ENCODE measurements at regions not wholly inside any gene's neighbourhood (a gene's known extent, or its start where the extent isn't known, plus 50 kb on each side); places are given as distances from the start of the nearest gene placed in this dataset.

DNA sequence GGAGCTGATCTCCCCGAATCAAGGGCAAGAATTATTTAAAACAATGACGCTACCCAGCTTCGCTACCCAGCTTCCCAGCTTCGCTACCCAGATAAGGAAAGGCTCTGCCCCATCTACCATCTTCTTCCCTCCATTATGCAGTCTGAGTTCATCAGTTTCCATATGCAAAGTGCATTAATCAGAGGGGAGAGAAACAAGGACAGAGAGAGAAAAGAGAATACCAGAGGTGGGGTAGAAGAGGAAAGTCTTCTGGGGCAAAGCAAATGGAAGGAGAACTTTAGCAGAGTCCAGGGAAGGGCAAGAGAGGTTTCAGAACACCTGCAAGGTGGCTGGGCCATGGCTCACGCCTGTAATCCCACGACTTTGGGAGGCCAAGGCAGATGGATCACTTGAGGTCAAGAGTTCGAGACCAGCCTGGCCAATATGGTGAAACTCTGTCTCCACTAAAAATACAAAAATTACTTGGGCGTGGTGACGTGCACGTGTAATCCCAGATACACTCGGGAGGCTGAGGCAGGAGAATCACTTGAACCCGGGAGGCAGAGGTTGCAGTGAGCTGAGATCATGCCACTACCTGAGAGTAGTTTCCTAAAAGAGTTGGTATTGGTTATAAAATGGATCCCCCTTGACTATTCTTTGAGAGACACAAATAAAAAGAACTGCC lies 70.4 kb upstream of the SPATA12 start:
- no peaks in the 10 kb centered on the region for H3K9me3 ChIP-seq
- no peak overlapping the region for H3K4me3 ChIP-seq
- ATAC-seq (no peak), DNase-seq (peak in 1 of 3 donors; percentile 34)
- no peaks in the 10 kb centered on the region for H3K36me3 ChIP-seq (ENCODE audit: low read depth)
- intact Hi-C loops (cut with DNase I, micrococcal nuclease): loop anchor here (5.0 to 10.0 kb wide), 2 partner anchors 185 to 288 kb away; partner anchors contain the start of gene ARHGEF3 (in 2 of the 2)
- TF ChIP-seq, protein P1, sequence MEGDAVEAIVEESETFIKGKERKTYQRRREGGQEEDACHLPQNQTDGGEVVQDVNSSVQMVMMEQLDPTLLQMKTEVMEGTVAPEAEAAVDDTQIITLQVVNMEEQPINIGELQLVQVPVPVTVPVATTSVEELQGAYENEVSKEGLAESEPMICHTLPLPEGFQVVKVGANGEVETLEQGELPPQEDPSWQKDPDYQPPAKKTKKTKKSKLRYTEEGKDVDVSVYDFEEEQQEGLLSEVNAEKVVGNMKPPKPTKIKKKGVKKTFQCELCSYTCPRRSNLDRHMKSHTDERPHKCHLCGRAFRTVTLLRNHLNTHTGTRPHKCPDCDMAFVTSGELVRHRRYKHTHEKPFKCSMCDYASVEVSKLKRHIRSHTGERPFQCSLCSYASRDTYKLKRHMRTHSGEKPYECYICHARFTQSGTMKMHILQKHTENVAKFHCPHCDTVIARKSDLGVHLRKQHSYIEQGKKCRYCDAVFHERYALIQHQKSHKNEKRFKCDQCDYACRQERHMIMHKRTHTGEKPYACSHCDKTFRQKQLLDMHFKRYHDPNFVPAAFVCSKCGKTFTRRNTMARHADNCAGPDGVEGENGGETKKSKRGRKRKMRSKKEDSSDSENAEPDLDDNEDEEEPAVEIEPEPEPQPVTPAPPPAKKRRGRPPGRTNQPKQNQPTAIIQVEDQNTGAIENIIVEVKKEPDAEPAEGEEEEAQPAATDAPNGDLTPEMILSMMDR (IDR thresholded peaks at IDR 0.05): no peak
- H3K4me1 ChIP-seq (ENCODE audit: low read depth): peaks cover 30% of the 10 kb centered on the region

DNA sequence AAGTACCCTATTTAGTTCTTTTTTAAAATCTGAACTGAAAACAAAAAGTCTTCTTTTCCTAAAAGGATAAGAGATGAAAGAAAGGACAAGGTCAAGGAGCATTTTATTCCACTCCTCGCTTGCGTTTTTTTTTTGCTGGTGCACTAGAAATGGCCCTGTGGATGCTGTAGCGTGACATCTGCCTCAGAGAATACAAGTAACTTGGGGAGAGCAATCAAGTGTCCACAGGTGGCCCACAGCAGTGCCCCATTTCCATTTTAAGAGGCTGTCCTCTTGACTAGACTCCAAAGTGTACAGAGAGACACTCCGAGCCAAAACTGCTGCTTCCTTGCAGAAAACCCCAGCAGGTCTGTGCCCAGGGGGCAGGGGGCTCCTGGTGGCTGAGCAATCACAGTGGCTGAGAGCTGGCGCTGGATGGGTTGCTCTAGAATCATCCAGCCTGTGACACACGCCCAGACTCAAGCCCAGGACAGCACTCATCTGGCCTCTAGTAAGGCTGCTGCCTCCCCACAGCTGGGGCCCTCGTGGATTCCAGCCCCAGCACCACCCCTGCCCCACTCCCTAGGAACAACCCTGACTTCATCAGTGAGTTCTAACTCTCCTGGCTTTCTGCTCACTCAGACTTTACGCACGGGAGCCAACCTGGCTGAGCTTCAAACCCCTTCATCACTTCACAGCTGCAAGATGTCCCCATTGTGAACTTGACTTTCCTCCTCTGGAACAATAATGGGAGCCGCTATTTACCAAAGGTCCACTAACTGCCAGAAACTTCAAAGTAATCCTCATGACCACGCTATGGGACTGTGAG lies 71.1 kb upstream of the SPATA12 start:
- DNase-seq (peak in 2 of 3 donors; percentile 35 to 60), ATAC-seq (peak; percentile 13)
- H3K36me3 ChIP-seq (ENCODE audit: low read depth): no peaks in the 10 kb centered on the region
- no peak overlapping the region for H3K4me3 ChIP-seq
- TF ChIP-seq, protein P1 (IDR thresholded peaks at IDR 0.05): no peak
- peaks cover 30% of the 10 kb centered on the region for H3K4me1 ChIP-seq (ENCODE audit: low read depth)
- intact Hi-C loops (cut with DNase I, micrococcal nuclease): loop anchor here (5.0 to 10.0 kb wide), 2 partner anchors 185 to 287 kb away; partner anchors contain the start of gene ARHGEF3 (in 2 of the 2)
- no peaks in the 10 kb centered on the region for H3K9me3 ChIP-seq

- TF ChIP-seq, protein P1 (IDR thresholded peaks at IDR 0.05): peak; percentile 42
- ATAC-seq (peak; percentile 73), DNase-seq (peak in 2 of 3 donors; percentile 67 to 84)
- intact Hi-C loops (cut with DNase I, micrococcal nuclease): loop anchor here (1.0 to 10.0 kb wide), 3 partner anchors 184 to 286 kb away; partner anchors contain the start of gene ARHGEF3 (in 2 of the 2)
- H3K36me3 ChIP-seq (ENCODE audit: low read depth): no peaks in the 10 kb centered on the region
- H3K4me1 ChIP-seq (ENCODE audit: low read depth): peaks cover 30% of the 10 kb centered on the region
- H3K9me3 ChIP-seq: no peaks in the 10 kb centered on the region
- no peak overlapping the region for H3K4me3 ChIP-seq
Observed at GRCh38 chr3:56988458-56989168, 71.9 kb upstream of the SPATA12 start.

DNA sequence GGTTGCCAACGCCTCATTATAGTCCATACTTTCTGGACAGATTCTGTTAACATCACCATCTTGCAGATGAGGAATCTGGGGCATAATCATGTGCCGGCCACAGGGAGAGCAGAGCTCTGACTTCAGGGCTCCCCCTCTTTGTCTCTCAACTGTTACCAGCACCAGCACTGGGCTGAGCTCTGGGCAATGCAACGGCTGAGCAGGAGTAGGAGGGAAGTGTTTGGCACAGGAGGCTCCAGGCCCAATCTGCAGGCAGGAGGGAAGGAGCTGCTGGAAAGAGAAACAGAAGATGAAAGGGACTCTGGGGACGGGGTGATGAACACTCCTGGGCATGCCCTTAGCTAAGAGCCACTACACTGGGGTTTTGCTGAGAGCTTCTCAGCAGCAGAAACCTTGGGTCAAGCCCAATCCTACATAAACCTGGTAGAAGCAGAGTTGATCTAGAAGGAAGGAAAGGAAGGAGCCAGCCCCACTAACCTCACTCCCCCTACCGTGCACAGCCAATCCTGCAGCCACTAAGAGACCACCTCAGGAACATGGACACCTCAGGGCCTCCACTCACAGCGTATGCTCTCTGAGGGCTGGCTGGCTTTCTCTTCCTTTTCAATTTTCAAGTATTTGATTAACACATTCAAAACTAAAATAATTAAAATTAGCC lies 73.1 kb upstream of the SPATA12 start:
- intact Hi-C loops (cut with DNase I, micrococcal nuclease): loop anchor here (5.0 to 10.0 kb wide), 2 partner anchors 183 to 285 kb away; partner anchors contain the start of gene ARHGEF3 (in 2 of the 2)
- H3K9me3 ChIP-seq: no peaks in the 10 kb centered on the region
- no peak overlapping the region for H3K4me3 ChIP-seq
- DNase-seq: no peak
- H3K36me3 ChIP-seq (ENCODE audit: low read depth): no peaks in the 10 kb centered on the region
- TF ChIP-seq, protein P1 (IDR thresholded peaks at IDR 0.05): no peak
- peaks cover 30% of the 10 kb centered on the region for H3K4me1 ChIP-seq (ENCODE audit: low read depth)
- ATAC-seq: no peak

- Histone ChIP-seq H3K36me3 (ENCODE audit: low read depth) (no peaks in the 10 kb centered on the region), H3K9me3 (no peaks in the 10 kb centered on the region), H3K4me1 (ENCODE audit: low read depth) (peaks cover 26% of the 10 kb centered on the region), H3K4me3 (no peak overlapping the region)
- intact Hi-C loops (cut with DNase I, micrococcal nuclease): loop anchor here (5.0 to 10.0 kb wide), 2 partner anchors 182 to 284 kb away; partner anchors contain the start of gene ARHGEF3 (in 2 of the 2)
- ATAC-seq (no peak), DNase-seq (no peak)
- TF ChIP-seq, protein P1 (IDR thresholded peaks at IDR 0.05): no peak
Observed at GRCh38 chr3:56986347-56986746, 74.1 kb upstream of the SPATA12 start.

Data from mucosa of descending colon (tissue), 3 donors.